ENCODE measurements at regions not wholly inside any gene's neighbourhood (a gene's known extent, or its start where the extent isn't known, plus 50 kb on each side); places are given as distances from the start of the nearest gene placed in this dataset.

GRCh38 chr12:89877136-89877535 lies 168.5 kb upstream of the ATP2B1 start:
- TF ChIP-seq GATA3 (IDR thresholded peaks at IDR 0.05; ENCODE audit: low read depth, low read length) (no peak), GATA2 (IDR thresholded peaks at IDR 0.05; ENCODE audit: low read depth, low read length) (no peak)

All from SH-SY5Y (cell line).